Loucy (cell line): ENCODE measurements at regions not wholly inside any gene's neighbourhood (a gene's known extent, or its start where the extent isn't known, plus 50 kb on each side); places are given as distances from the start of the nearest gene placed in this dataset.

Experiments used
- H2AFZ ChIP-seq: fragments of 200-600 bp; sonication (generic); 2 replicates; pipeline ENCODE4 v1.6.0; 2016; ENCODE audit warnings: antibody characterized with exemption, mild to moderate bottlenecking, low read length, moderate library complexity
- H3F3A ChIP-seq: fragments of 200-600 bp; 2 replicates; pipeline ENCODE4 v1.6.0; 2016; ENCODE audit warnings: antibody characterized with exemption, low read depth, mild to moderate bottlenecking
- H3K27me3 ChIP-seq: fragments of 200-600 bp; sonication (generic); 2 replicates; pipeline ENCODE4 v1.6.1; 2014; ENCODE audit warnings: low read length, mild to moderate bottlenecking; ENCODE audit not compliant: insufficient read depth, poor library complexity, severe bottlenecking
- H3K36me3 ChIP-seq: fragments of 200-600 bp; sonication (generic); 2 replicates; pipeline ENCODE4 v1.6.1; 2016; ENCODE audit warnings: low read length; ENCODE audit not compliant: insufficient read depth
- H3K4me1 ChIP-seq: fragments of 200-600 bp; sonication (generic); 2 replicates; pipeline ENCODE4 v1.5.1; 2014; ENCODE audit warnings: low read length, mild to moderate bottlenecking; ENCODE audit not compliant: insufficient read depth, poor library complexity, severe bottlenecking
- H3K4me2 ChIP-seq: fragments of 200-600 bp; sonication (generic); 2 replicates; pipeline ENCODE4 v1.6.0; 2014; ENCODE audit warnings: antibody characterized with exemption, low read length, low read depth, mild to moderate bottlenecking; ENCODE audit not compliant: poor library complexity, severe bottlenecking
- H3K4me3 ChIP-seq: fragments of 200-600 bp; sonication (generic); 2 replicates; pipeline ENCODE4 v1.5.1; 2014; ENCODE audit warnings: low read length, mild to moderate bottlenecking, mixed read lengths; ENCODE audit not compliant: poor library complexity, severe bottlenecking
- H3K79me2 ChIP-seq: fragments of 200-600 bp; sonication (generic); 2 replicates; pipeline ENCODE4 v1.6.1; 2014; ENCODE audit warnings: low read length; ENCODE audit not compliant: insufficient read depth
- H3K9ac ChIP-seq: fragments of 200-600 bp; sonication (generic); 2 replicates; pipeline ENCODE4 v1.6.0; 2014; ENCODE audit warnings: mild to moderate bottlenecking, low read depth, low read length, moderate library complexity; ENCODE audit not compliant: poor library complexity, severe bottlenecking
- H3K9me2 ChIP-seq: fragments of 200-600 bp; sonication (generic); replicated peaks from 2 replicates; pipeline ENCODE4 v1.6.1; 2016; ENCODE audit warnings: low read depth, low read length, mixed read lengths
- H3K9me3 ChIP-seq: fragments of 200-600 bp; sonication (generic); 2 replicates; pipeline ENCODE4 v1.6.1; 2014; ENCODE audit warnings: mild to moderate bottlenecking, antibody characterized with exemption, low read length, low read depth; ENCODE audit not compliant: insufficient read depth
- H4K20me1 ChIP-seq: fragments of 200-600 bp; sonication (generic); 2 replicates; pipeline ENCODE4 v1.6.0; 2014; ENCODE audit warnings: antibody characterized with exemption, low read length, mild to moderate bottlenecking; ENCODE audit not compliant: insufficient read depth, poor library complexity, severe bottlenecking
- EZH2phosphoT487 ChIP-seq: fragments of 200-600 bp; IDR thresholded peaks from 2 replicates; pipeline ENCODE4 v1.6.1; 2018; ENCODE audit warnings: antibody characterized with exemption, mild to moderate bottlenecking, moderate library complexity, borderline replicate concordance
- TF ChIP-seq, protein P1 (sequence below): fragments of 200-600 bp; sonication (generic); conservative IDR thresholded peaks from 2 replicates; pipeline ENCODE4 v1.5.1; 2014; ENCODE audit warnings: mild to moderate bottlenecking, antibody characterized with exemption, low read length

GRCh38 chr13:73579574-73580274, 520.9 kb downstream of the KLF5 start:
- H3K4me3 ChIP-seq = no peak overlapping the region
- no peak overlapping the region for H2AFZ ChIP-seq
- no peaks in the 10 kb centered on the region for H3F3A ChIP-seq
- H3K9me2 ChIP-seq = no peaks in the 10 kb centered on the region
- H3K4me1 ChIP-seq = no peaks in the 10 kb centered on the region
- TF ChIP-seq, protein P1, sequence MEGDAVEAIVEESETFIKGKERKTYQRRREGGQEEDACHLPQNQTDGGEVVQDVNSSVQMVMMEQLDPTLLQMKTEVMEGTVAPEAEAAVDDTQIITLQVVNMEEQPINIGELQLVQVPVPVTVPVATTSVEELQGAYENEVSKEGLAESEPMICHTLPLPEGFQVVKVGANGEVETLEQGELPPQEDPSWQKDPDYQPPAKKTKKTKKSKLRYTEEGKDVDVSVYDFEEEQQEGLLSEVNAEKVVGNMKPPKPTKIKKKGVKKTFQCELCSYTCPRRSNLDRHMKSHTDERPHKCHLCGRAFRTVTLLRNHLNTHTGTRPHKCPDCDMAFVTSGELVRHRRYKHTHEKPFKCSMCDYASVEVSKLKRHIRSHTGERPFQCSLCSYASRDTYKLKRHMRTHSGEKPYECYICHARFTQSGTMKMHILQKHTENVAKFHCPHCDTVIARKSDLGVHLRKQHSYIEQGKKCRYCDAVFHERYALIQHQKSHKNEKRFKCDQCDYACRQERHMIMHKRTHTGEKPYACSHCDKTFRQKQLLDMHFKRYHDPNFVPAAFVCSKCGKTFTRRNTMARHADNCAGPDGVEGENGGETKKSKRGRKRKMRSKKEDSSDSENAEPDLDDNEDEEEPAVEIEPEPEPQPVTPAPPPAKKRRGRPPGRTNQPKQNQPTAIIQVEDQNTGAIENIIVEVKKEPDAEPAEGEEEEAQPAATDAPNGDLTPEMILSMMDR = no peak
- TF ChIP-seq EZH2phosphoT487 = no peak
- no peaks in the 10 kb centered on the region for H3K79me2 ChIP-seq
- no peaks in the 10 kb centered on the region for H3K36me3 ChIP-seq
- H3K4me2 ChIP-seq = no peak overlapping the region
- H3K9me3 ChIP-seq = no peaks in the 10 kb centered on the region
- no peaks in the 10 kb centered on the region for H4K20me1 ChIP-seq
- no peaks in the 10 kb centered on the region for H3K27me3 ChIP-seq
- no peak overlapping the region for H3K9ac ChIP-seq

DNA sequence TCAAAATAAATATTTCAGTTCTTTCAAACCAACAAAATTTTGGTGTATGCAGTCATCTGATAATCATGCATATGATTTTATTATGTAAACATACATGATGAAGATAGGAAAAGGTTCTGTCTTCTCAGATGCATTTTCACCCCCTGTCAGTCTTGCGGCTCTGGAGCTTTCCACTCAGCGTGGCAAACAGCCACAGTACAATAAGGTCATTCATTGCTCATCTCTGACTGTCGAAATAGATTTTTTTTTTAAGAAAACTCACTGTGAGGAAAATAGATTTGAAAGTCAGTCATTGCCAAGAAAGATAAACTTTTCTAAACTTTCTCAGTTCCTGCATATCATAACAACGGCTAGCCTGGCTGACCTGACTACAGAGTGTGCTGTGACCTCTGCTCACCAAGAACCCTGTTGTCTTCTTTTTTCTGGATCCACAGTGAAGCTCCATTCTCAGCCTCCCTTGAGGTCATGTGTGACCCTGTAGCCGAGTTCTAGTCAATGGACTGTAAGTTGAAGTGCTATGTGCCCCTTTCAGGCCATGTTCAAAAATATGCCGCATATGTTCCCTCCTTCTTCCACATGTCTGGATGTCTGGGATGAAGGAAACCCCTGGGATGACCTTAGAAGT, 519.6 kb downstream of the KLF5 start:
- no peaks in the 10 kb centered on the region for H3K9me2 ChIP-seq
- no peaks in the 10 kb centered on the region for H4K20me1 ChIP-seq
- no peak overlapping the region for H3K4me3 ChIP-seq
- H3K9ac ChIP-seq = no peak overlapping the region
- TF ChIP-seq, protein P1 = no peak
- TF ChIP-seq EZH2phosphoT487 = no peak
- no peak overlapping the region for H2AFZ ChIP-seq
- no peaks in the 10 kb centered on the region for H3K27me3 ChIP-seq
- H3K36me3 ChIP-seq = no peaks in the 10 kb centered on the region
- no peaks in the 10 kb centered on the region for H3K9me3 ChIP-seq
- no peaks in the 10 kb centered on the region for H3K79me2 ChIP-seq
- no peaks in the 10 kb centered on the region for H3F3A ChIP-seq
- no peak overlapping the region for H3K4me2 ChIP-seq
- no peaks in the 10 kb centered on the region for H3K4me1 ChIP-seq

GRCh38 chr13:73576291-73576690, 517.5 kb downstream of the KLF5 start:
- no peak overlapping the region for H3K4me3 ChIP-seq
- TF ChIP-seq EZH2phosphoT487 = no peak
- TF ChIP-seq, protein P1 = no peak
- no peaks in the 10 kb centered on the region for H3K36me3 ChIP-seq
- no peaks in the 10 kb centered on the region for H3K9me2 ChIP-seq
- no peaks in the 10 kb centered on the region for H3K79me2 ChIP-seq
- no peaks in the 10 kb centered on the region for H3K4me1 ChIP-seq
- H2AFZ ChIP-seq = no peak overlapping the region
- no peaks in the 10 kb centered on the region for H3K9me3 ChIP-seq
- no peaks in the 10 kb centered on the region for H3F3A ChIP-seq
- no peak overlapping the region for H3K4me2 ChIP-seq
- no peak overlapping the region for H3K9ac ChIP-seq
- H3K27me3 ChIP-seq = no peaks in the 10 kb centered on the region
- H4K20me1 ChIP-seq = no peaks in the 10 kb centered on the region
